GM21723 (cell line): ENCODE measurements at regions not wholly inside any gene's neighbourhood (a gene's known extent, or its start where the extent isn't known, plus 50 kb on each side); places are given as distances from the start of the nearest gene placed in this dataset.
"Not testable (repeated sequence)": the region's sequence is repeated elsewhere in the genome, so short reads cannot be mapped to it uniquely, and the experiment has no call there.

Experiments used
- ATAC-seq: cut with Tn5 transposase; IDR thresholded peaks from one replicate; pipeline ENCODE4 v1.9.1; 2021; ENCODE audit warnings: mild to moderate bottlenecking, moderate library complexity; ENCODE audit not compliant: unreplicated experiment

GRCh38 chr19:14285726-14286125 lies 79.8 kb upstream of the ADGRL1 start:
- not testable (repeated sequence) for ATAC-seq

- ATAC-seq = peak; percentile 85
Observed at GRCh38 chr19:14283813-14284520, 78.0 kb upstream of the ADGRL1 start.

GRCh38 chr19:14279270-14279669 lies 73.3 kb upstream of the ADGRL1 start:
- not testable (repeated sequence) for ATAC-seq

- ATAC-seq = no peak
Observed at GRCh38 chr19:14277608-14278007, 71.6 kb upstream of the ADGRL1 start.

- ATAC-seq = not testable (repeated sequence)
Observed at GRCh38 chr19:14275823-14276222, 69.9 kb upstream of the ADGRL1 start.

GRCh38 chr19:14272623-14273022 lies 66.7 kb upstream of the ADGRL1 start:
- no peak for ATAC-seq

- ATAC-seq = no peak
Observed at GRCh38 chr19:14271840-14272239, 65.9 kb upstream of the ADGRL1 start.

- not testable (repeated sequence) for ATAC-seq
Observed at GRCh38 chr19:14270557-14270956, 64.6 kb upstream of the ADGRL1 start.

- no peak for ATAC-seq
Observed at GRCh38 chr19:14267224-14267741, 61.3 kb upstream of the ADGRL1 start.

- ATAC-seq = not testable (repeated sequence)
Observed at GRCh38 chr19:14266208-14266607, 60.2 kb upstream of the ADGRL1 start.

- no peak for ATAC-seq
Observed at GRCh38 chr19:14265290-14266036, 59.5 kb upstream of the ADGRL1 start.

- not testable (repeated sequence) for ATAC-seq
Observed at GRCh38 chr19:14255902-14256649, 50.1 kb upstream of the ADGRL1 start.
